OCI-LY7 (cell line): ENCODE measurements at regions not wholly inside any gene's neighbourhood (a gene's known extent, or its start where the extent isn't known, plus 50 kb on each side); places are given as distances from the start of the nearest gene placed in this dataset.

ENCODE experiments used
- BruUV-seq: library from RNA; stranded (reverse); fragments of 400-500 nt; replicated peaks from 2 replicates; lab custom pipeline; 2021; lab: Mats Ljungman, UMichigan
- CTCF ChIA-PET: fragments of 300-600 bp; sonication (Branson Sonifier 250); formaldehyde crosslinking; loops from one replicate; lab custom pipeline; 2022; ENCODE audit warnings: antibody characterized with exemption; ENCODE audit not compliant: unreplicated experiment; lab: Charles Lee
- POLR2A ChIA-PET: fragments of 300-600 bp; sonication (Branson Sonifier 250); formaldehyde crosslinking; loops from one replicate; lab custom pipeline; 2022; ENCODE audit warnings: antibody characterized with exemption; lab: Charles Lee
- DNase-seq: peaks from one replicate; pipeline ENCODE4 v3.0.0-alpha.2; 2015; ENCODE audit warnings: low spot score
- H2AFZ ChIP-seq: fragments of 200-600 bp; sonication (generic), shearing (Covaris generic); 2 replicates; pipeline ENCODE4 v1.6.1; 2014; ENCODE audit warnings: mild to moderate bottlenecking, antibody characterized with exemption, low read length, moderate library complexity
- H3K27ac ChIP-seq: fragments of 200-600 bp; sonication (generic); 2 replicates; pipeline ENCODE4 v1.5.1; 2014; ENCODE audit warnings: mixed run types, low read depth, mild to moderate bottlenecking, moderate library complexity, low read length, inconsistent platforms; ENCODE audit not compliant: poor library complexity, severe bottlenecking
- H3K36me3 ChIP-seq: fragments of 200-600 bp; sonication (generic); 2 replicates; pipeline ENCODE4 v1.6.1; 2014; ENCODE audit warnings: mild to moderate bottlenecking, antibody characterized with exemption, low read length, moderate library complexity, mixed read lengths; ENCODE audit not compliant: insufficient read depth
- H3K4me1 ChIP-seq: fragments of 200-600 bp; sonication (generic); 2 replicates; pipeline ENCODE4 v1.5.1; 2014; ENCODE audit warnings: mild to moderate bottlenecking, low read length; ENCODE audit not compliant: insufficient read depth, poor library complexity, severe bottlenecking
- H3K4me2 ChIP-seq: fragments of 200-600 bp; sonication (generic); 2 replicates; pipeline ENCODE4 v1.6.1; 2014; ENCODE audit warnings: mild to moderate bottlenecking, low read length
- H3K4me3 ChIP-seq: fragments of 200-600 bp; sonication (generic); 2 replicates; pipeline ENCODE4 v1.5.1; 2014; ENCODE audit warnings: mild to moderate bottlenecking, low read depth, low read length; ENCODE audit not compliant: poor library complexity, severe bottlenecking
- H3K79me2 ChIP-seq: fragments of 200-600 bp; sonication (generic); 2 replicates; pipeline ENCODE4 v1.6.1; 2016; ENCODE audit warnings: low read depth, mild to moderate bottlenecking, low read length, moderate library complexity, mixed read lengths; ENCODE audit not compliant: insufficient read depth
- H3K9me2 ChIP-seq: fragments of 200-600 bp; sonication (generic); 2 replicates; pipeline ENCODE4 v1.6.1; 2016; ENCODE audit warnings: mild to moderate bottlenecking, low read length, mixed read lengths; ENCODE audit not compliant: insufficient read depth
- H3K9me3 ChIP-seq: fragments of 200-600 bp; sonication (generic); 2 replicates; pipeline ENCODE4 v1.6.1; 2014; ENCODE audit warnings: mild to moderate bottlenecking, mixed run types, low read length, mixed read lengths
- H4K20me1 ChIP-seq: fragments of 200-600 bp; sonication (generic); 2 replicates; pipeline ENCODE4 v1.6.1; 2014; ENCODE audit warnings: mild to moderate bottlenecking, antibody characterized with exemption, low read length, moderate library complexity, mixed read lengths; ENCODE audit not compliant: insufficient read depth
- CTCF ChIP-seq: fragments of 200-600 bp; sonication (generic); conservative IDR thresholded peaks from 2 replicates; pipeline ENCODE4 v1.5.1; 2014; ENCODE audit warnings: mild to moderate bottlenecking, antibody characterized with exemption, low read length, moderate library complexity, mixed read lengths
- EZH2phosphoT487 ChIP-seq: fragments of 200-600 bp; sonication (generic); IDR thresholded peaks from 2 replicates; pipeline ENCODE4 v1.6.1; 2018; ENCODE audit warnings: low read depth, borderline replicate concordance, mild to moderate bottlenecking, mixed run types, antibody characterized with exemption, low read length, moderate library complexity, mixed read lengths
- intact Hi-C: fragments of 100-400 bp; cut with micrococcal nuclease; formaldehyde crosslinking; loops from one replicate; pipeline ENCODE4 v1.10.0; 2022; ENCODE audit not compliant: unreplicated experiment

DNA sequence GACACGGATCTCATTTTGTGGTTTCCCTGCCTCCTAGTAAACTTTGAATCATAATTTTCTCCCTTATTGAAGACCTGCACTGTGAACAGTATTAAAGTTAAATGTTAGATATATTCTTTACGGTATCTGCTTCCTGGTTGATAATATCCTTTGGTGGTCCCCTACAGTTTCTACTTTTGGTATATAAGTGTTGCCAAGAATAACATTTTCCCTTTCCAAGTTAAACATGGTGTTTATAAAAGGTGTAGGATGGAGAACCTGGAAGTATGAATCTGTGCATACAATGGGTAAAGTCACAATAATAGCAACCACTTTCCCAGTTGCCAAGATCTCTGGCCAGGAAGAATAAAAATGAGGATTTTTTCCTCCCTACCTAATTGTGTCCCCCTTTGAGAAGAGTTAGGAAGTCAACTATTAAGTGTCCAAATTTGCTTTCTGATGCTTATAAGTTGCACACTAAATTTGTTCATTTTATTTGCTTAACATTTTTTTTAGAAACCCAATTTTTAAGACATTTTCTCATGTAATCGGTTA lies 201.0 kb upstream of the STK17B start:
- ChIA-PET POLR2A (interaction anchor here (1.7 kb wide), 1 partner anchor 10 kb away, joined by 5 read pairs; no protein-coding TSS in a partner anchor), CTCF (no interaction called here)
- no peak overlapping the region for H2AFZ ChIP-seq
- H3K27ac ChIP-seq: no peak overlapping the region
- H3K9me2 ChIP-seq: no peaks in the 10 kb centered on the region
- BruUV-seq: no TSS peak
- no peaks in the 10 kb centered on the region for H3K36me3 ChIP-seq
- TF ChIP-seq CTCF: no peak
- TF ChIP-seq EZH2phosphoT487: no peak
- no peaks in the 10 kb centered on the region for H4K20me1 ChIP-seq
- no peak for DNase-seq
- H3K79me2 ChIP-seq: no peaks in the 10 kb centered on the region
- no peaks in the 10 kb centered on the region for H3K9me3 ChIP-seq
- no peaks in the 10 kb centered on the region for H3K4me1 ChIP-seq
- intact Hi-C loops: no loop called here
- H3K4me2 ChIP-seq: no peak overlapping the region
- no peak overlapping the region for H3K4me3 ChIP-seq

DNA sequence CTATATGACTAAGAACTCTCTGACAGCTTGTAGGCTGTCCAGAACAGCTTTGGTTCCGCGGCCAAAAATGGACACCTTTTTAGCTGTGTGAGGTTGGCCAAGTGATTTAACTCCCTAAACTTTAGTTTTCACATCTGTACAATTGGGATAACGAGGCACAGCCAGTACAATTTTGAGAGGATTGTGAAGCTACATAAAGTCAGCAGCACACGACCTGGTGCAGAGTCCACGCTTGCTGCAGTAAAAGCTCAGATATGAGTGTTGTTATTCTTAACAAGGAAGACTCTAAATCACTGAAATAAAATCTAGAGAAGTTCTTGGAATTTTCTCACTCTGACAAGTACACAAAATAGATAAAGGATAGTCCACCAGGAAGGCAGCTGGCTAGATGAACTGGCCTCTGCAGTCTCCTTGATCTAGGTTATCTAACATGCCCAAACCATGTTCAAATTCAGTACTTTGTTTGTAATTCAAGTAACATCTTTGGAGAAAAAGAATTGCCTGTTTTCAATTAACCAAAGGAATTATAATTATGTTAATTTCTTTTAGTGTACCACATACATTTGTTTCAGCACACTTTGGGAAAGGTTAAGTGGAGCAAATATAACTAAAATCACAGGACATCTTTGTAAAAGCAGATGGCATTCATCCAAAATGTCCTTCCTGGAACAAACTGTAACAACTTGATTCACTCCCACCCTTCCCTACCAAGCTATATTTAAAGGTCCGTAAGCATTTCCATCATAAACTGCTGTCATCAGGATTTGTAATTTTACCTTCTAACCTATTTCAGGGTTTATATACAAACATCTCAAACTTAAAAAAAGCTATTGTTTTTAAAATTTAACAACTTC lies 201.7 kb upstream of the STK17B start:
- POLR2A ChIA-PET: no interaction called here
- BruUV-seq: no TSS peak
- H3K36me3 ChIP-seq: no peaks in the 10 kb centered on the region
- no peak for TF ChIP-seq EZH2phosphoT487
- no peak for TF ChIP-seq CTCF
- CTCF ChIA-PET: no interaction called here
- no peaks in the 10 kb centered on the region for H3K9me3 ChIP-seq
- DNase-seq: no peak
- H2AFZ ChIP-seq: no peak overlapping the region
- no peak overlapping the region for H3K27ac ChIP-seq
- intact Hi-C loops: no loop called here
- H3K4me3 ChIP-seq: no peak overlapping the region
- H4K20me1 ChIP-seq: no peaks in the 10 kb centered on the region
- no peaks in the 10 kb centered on the region for H3K4me1 ChIP-seq
- H3K9me2 ChIP-seq: no peaks in the 10 kb centered on the region
- H3K4me2 ChIP-seq: no peak overlapping the region
- H3K79me2 ChIP-seq: no peaks in the 10 kb centered on the region
